AG08396 (cell line): ENCODE measurements at regions not wholly inside any gene's neighbourhood (a gene's known extent, or its start where the extent isn't known, plus 50 kb on each side); places are given as distances from the start of the nearest gene placed in this dataset.
"Not testable (repeated sequence)": the region's sequence is repeated elsewhere in the genome, so short reads cannot be mapped to it uniquely, and the experiment has no call there.

Experiments
- DNase-seq: peaks from one replicate; pipeline ENCODE4 v3.0.0; 2012; ENCODE audit warnings: low spot score, mixed read lengths

- no peak for DNase-seq
These were observed 54.4 kb upstream of the JAK1 start for GRCh38 chr1:65020774-65021173.

- no peak for DNase-seq
These were observed 55.4 kb upstream of the JAK1 start for GRCh38 chr1:65021795-65022194.

GRCh38 chr1:65022216-65022615 lies 55.9 kb upstream of the JAK1 start:
- no peak for DNase-seq

- no peak for DNase-seq
These were observed 59.4 kb upstream of the JAK1 start for GRCh38 chr1:65025794-65026193.

GRCh38 chr1:65026235-65026634 lies 59.9 kb upstream of the JAK1 start:
- DNase-seq: no peak

GRCh38 chr1:65027666-65028358 lies 61.5 kb upstream of the JAK1 start:
- no peak for DNase-seq

- DNase-seq: not testable (repeated sequence)
These were observed 63.1 kb upstream of the JAK1 start for GRCh38 chr1:65029434-65029833.

GRCh38 chr1:65034879-65035278 lies 68.5 kb upstream of the JAK1 start:
- DNase-seq: not testable (repeated sequence)

GRCh38 chr1:65036570-65037051 lies 70.3 kb upstream of the JAK1 start:
- DNase-seq: no peak

- DNase-seq: no peak
These were observed 72.7 kb upstream of the JAK1 start for GRCh38 chr1:65039066-65039465.

- DNase-seq: no peak
These were observed 73.2 kb upstream of the JAK1 start for GRCh38 chr1:65039508-65039907.

GRCh38 chr1:65042467-65042866 lies 76.1 kb upstream of the JAK1 start:
- DNase-seq: no peak

- no peak for DNase-seq
These were observed 78.1 kb upstream of the JAK1 start for GRCh38 chr1:65044411-65044810.

- no peak for DNase-seq
These were observed 78.9 kb upstream of the JAK1 start for GRCh38 chr1:65045022-65045817.

GRCh38 chr1:65048335-65048734 lies 82.0 kb upstream of the JAK1 start:
- DNase-seq: no peak

GRCh38 chr1:65049941-65050713 lies 83.8 kb upstream of the JAK1 start:
- DNase-seq: no peak

GRCh38 chr1:65050735-65051134 lies 84.4 kb upstream of the JAK1 start:
- no peak for DNase-seq

GRCh38 chr1:65054481-65054880 lies 88.1 kb upstream of the JAK1 start:
- DNase-seq: no peak

GRCh38 chr1:65055747-65056146 lies 89.4 kb upstream of the JAK1 start:
- DNase-seq: no peak

GRCh38 chr1:65056234-65056633 lies 89.9 kb upstream of the JAK1 start:
- no peak for DNase-seq

GRCh38 chr1:65056866-65057265 lies 90.5 kb upstream of the JAK1 start:
- no peak for DNase-seq

GRCh38 chr1:65059930-65060538 lies 88.0 kb upstream of the AK4 start:
- DNase-seq: peak; percentile 54
